ENCODE measurements at regions not wholly inside any gene's neighbourhood (a gene's known extent, or its start where the extent isn't known, plus 50 kb on each side); places are given as distances from the start of the nearest gene placed in this dataset.
"Not testable (repeated sequence)": the region's sequence is repeated elsewhere in the genome, so short reads cannot be mapped to it uniquely, and the experiment has no call there.

- DNase-seq = no peak
These were observed 96.2 kb upstream of the BTN3A2 start for GRCh38 chr6:26268659-26269402.

- DNase-seq = no peak
These were observed 95.2 kb upstream of the BTN3A2 start for GRCh38 chr6:26269531-26270485.

- no peak for DNase-seq
These were observed 94.5 kb upstream of the BTN3A2 start for GRCh38 chr6:26270486-26270861.

GRCh38 chr6:26270903-26271667 lies 93.9 kb upstream of the BTN3A2 start:
- DNase-seq = peak; percentile 72

GRCh38 chr6:26271668-26272024 lies 93.4 kb upstream of the BTN3A2 start:
- no peak for DNase-seq

GRCh38 chr6:26272171-26272637 lies 92.8 kb upstream of the BTN3A2 start:
- DNase-seq = peak; percentile 44

GRCh38 chr6:26273673-26274588 lies 91.1 kb upstream of the BTN3A2 start:
- peak; percentile 17 for DNase-seq

- DNase-seq = no peak
These were observed 89.3 kb upstream of the BTN3A2 start for GRCh38 chr6:26275663-26276062.

GRCh38 chr6:26276841-26277648 lies 88.0 kb upstream of the BTN3A2 start:
- no peak for DNase-seq

- no peak for DNase-seq
These were observed 86.5 kb upstream of the BTN3A2 start for GRCh38 chr6:26278536-26278935.

- DNase-seq = not testable (repeated sequence)
These were observed 85.6 kb upstream of the BTN3A2 start for GRCh38 chr6:26279371-26279770.

GRCh38 chr6:26280407-26280806 lies 84.6 kb upstream of the BTN3A2 start:
- no peak for DNase-seq

- DNase-seq = peak; percentile 57
These were observed 80.4 kb upstream of the BTN3A2 start for GRCh38 chr6:26284537-26285142.

- peak; percentile 95 for DNase-seq
These were observed 79.6 kb upstream of the BTN3A2 start for GRCh38 chr6:26285143-26286134.

- peak; percentile 76 for DNase-seq
These were observed 78.7 kb upstream of the BTN3A2 start for GRCh38 chr6:26286168-26286877.

GRCh38 chr6:26288155-26288554 lies 76.8 kb upstream of the BTN3A2 start:
- DNase-seq = no peak

GRCh38 chr6:26290941-26291340 lies 74.1 kb upstream of the BTN3A2 start:
- DNase-seq = no peak

- DNase-seq = no peak
These were observed 72.3 kb upstream of the BTN3A2 start for GRCh38 chr6:26292709-26293108.

GRCh38 chr6:26294302-26294701 lies 70.7 kb upstream of the BTN3A2 start:
- no peak for DNase-seq

Measured in activated CD8-positive, alpha-beta memory T cell treated with anti-CD3 and anti-CD28 coated beads, Interleukin-2, amount 50 U/mL, for 4 hours (primary cell).